Stimulated activated CD4-positive, alpha-beta T cell treated with anti-CD3 and anti-CD28 coated beads, Interleukin-12 subunit alpha, Interleukin-12 subunit beta, amount 100 ng/mL, for 24 hours (primary cell): ENCODE measurements at regions not wholly inside any gene's neighbourhood (a gene's known extent, or its start where the extent isn't known, plus 50 kb on each side); places are given as distances from the start of the nearest gene placed in this dataset.

Experiments used
- DNase-seq, 2 experiments: peaks; one replicate each; pipeline ENCODE4 v3.0.0-alpha.2; 2020; ENCODE audit warnings: low read depth in 2 of 2

- no peak for DNase-seq
These were observed 237.6 kb downstream of the ALDH8A1 start for GRCh38 chr6:134712311-134712710.

GRCh38 chr6:134708079-134708478 is 241.8 kb downstream of the ALDH8A1 start:
- no peak for DNase-seq

- no peak for DNase-seq
These were observed 242.4 kb downstream of the ALDH8A1 start for GRCh38 chr6:134707342-134708031.

DNA sequence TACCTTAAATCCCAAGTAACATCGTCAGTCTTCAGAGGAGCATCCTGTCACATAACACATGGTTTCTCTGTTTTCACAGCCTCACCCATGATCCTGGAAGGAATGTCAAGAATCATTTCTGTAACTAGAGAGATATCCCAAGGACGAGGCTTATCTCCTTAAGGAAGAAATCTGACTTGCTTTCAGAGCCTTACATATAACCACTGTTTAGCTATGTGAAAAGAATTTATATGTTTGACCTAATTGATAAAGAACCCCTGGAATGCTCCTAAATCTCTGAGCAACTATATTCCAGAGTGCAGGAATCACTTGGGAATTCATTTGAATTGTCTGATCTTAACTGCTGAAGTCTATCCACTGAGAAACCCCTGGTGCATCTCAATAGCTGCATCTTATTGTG is 243.1 kb downstream of the ALDH8A1 start:
- no peak for DNase-seq

- no peak for DNase-seq
These were observed 243.7 kb downstream of the ALDH8A1 start for GRCh38 chr6:134706153-134706552.

DNA sequence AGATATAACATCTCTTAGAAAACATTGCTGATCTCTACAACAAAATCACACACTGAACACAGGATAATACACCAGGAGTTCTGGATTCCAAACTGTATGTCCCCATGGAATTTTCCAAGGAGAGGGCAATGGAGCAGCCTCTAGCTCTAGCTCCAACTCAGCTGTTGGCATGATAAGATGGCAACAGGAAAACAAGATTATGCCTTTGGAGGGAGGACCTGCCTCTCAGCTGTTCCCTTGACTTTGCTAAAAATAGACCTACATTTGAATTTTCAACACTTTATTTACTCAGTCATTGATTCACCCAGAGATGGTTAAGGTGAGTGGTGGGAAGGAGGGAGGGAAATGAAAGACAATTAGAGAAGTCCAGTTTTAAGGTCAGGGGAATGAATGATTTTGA is 246.7 kb downstream of the ALDH8A1 start:
- DNase-seq = no peak

- DNase-seq = no peak
These were observed 247.6 kb downstream of the ALDH8A1 start for GRCh38 chr6:134702279-134702678.

- DNase-seq = no peak
These were observed 248.6 kb downstream of the ALDH8A1 start for GRCh38 chr6:134701301-134701700.

DNA sequence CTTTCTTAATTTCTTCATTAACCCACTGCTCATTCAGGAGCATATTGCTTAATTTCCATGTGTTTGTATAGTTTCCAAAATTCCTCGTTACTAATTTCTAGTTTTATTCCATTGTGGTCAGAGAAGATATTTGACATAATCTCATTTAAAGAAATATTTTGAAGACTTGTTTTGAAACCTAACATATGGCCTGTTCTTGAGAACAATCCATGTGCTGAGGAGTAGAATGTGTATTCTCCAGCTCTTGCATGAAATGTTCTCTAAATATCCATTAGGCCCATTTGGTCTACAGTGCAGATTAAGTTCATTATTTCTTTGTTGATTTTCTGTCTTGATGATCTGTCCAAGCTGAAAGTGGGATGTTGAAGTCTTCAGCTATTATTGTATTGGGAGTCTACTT is 251.7 kb downstream of the ALDH8A1 start:
- DNase-seq = no peak

DNA sequence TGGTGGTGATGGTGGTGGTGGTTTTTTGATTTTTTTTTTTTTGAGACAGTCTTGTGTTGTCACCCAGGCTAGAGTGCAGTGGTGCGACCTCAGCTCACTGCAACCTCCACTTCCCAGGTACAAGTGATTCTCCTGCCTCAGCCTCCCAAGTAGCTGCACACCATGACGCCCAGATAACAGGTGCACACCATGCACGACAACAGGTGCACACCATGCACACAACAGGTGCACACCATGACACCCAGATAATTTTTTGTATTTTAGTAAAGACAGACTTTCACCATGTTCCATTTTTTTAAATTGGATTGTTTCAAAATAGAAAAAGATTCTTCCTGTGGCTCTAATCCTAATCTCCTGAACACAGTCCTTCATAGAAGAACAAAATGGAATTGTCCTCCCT is 257.9 kb downstream of the ALDH8A1 start:
- DNase-seq = no peak

DNA sequence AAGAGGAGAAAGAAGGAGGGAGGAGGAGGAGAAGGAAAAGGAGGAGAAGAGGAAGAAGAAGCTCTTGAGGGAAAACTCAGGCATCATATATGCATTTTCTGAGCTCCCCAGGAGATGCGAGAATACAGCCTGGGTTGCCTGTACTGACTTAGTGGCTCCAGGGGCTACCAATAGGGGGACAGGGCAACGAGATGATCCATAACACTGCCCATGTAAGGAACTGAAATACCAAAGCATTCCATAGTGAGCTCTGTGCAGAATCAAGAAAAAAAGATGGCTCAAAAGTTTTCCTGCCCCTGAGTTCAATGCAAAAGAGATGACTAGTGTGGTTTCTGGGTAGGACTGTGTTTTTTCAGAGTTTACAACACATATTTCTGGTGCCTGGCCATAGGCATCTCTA is 258.7 kb downstream of the ALDH8A1 start:
- no peak for DNase-seq

GRCh38 chr6:134690048-134690447 is 259.9 kb downstream of the ALDH8A1 start:
- no peak for DNase-seq

GRCh38 chr6:134689641-134690040 is 260.3 kb downstream of the ALDH8A1 start:
- DNase-seq = no peak

DNA sequence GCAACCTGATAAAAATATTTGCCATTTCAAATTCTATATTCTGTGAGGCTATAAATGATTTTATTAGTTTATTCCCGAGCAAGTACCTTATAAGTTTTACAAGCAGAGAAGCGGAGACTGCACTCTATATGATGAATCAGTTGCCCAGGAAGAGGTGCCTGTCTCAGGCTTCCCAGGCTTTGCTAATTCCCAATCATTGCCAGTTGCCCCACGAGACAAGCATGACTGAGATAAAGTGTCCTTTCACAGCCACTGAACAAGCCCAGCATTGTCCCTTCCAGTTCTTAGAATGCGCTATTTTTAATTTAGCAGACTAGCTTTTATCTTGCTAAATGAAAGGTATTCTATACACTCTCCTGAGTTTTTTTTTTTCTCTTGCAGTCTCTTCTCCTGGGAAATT is 260.7 kb downstream of the ALDH8A1 start:
- DNase-seq = no peak

GRCh38 chr6:134686071-134686470 is 263.8 kb downstream of the ALDH8A1 start:
- no peak for DNase-seq

GRCh38 chr6:134684423-134684795 is 265.5 kb downstream of the ALDH8A1 start:
- DNase-seq = no peak

DNA sequence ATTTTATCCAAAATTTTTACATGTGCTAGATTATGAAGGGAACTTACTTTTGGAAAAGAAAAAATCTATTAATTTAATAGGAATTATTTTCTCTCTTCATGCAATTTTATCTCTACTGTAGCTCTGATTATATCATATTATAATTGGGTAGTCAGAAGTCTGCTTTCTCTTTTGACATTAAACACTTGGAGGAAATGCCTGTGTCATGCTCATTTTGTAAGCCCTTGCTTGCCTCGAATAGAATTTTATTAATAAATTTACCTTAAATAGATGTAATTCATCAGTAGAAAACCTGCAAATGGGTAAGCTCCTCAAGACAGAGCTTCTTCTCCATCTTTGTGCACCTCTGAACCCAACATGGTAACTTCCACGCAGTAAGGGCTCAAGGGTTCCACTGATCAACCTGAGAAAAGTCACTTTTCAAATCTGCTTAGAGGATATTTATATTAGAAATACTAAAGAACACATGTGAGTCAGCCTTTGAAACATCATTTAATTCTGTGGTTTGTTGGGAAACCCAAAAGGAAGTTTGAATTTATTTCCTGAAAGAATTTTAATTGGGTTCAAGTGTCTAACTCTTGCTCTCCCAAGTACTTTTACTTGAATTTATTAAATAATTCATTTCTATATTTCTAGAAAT is 266.0 kb downstream of the ALDH8A1 start:
- no peak for DNase-seq

GRCh38 chr6:134680433-134680832 is 269.5 kb downstream of the ALDH8A1 start:
- no peak for DNase-seq

GRCh38 chr6:134680021-134680420 is 269.9 kb downstream of the ALDH8A1 start:
- DNase-seq = no peak

GRCh38 chr6:134678436-134678889 is 271.4 kb downstream of the ALDH8A1 start:
- no peak for DNase-seq

GRCh38 chr6:134676307-134677281 is 273.3 kb downstream of the ALDH8A1 start:
- no peak for DNase-seq
